HCT116 (cell line): ENCODE measurements at regions not wholly inside any gene's neighbourhood (a gene's known extent, or its start where the extent isn't known, plus 50 kb on each side); places are given as distances from the start of the nearest gene placed in this dataset.

Experiments used
- ATAC-seq: fragments of 200-7000 bp; cut with Tn5 transposase; 2 replicates; pipeline ENCODE4 v1.9.1; 2020; ENCODE audit warnings: mild to moderate bottlenecking, moderate library complexity
- BruUV-seq: library from RNA; stranded (reverse); fragments of 400-500 nt; replicated peaks from 2 replicates; lab custom pipeline; 2021; lab: Mats Ljungman, UMichigan
- CTCF ChIA-PET: fragments of 300-600 bp; sonication (Branson Sonifier 250); formaldehyde crosslinking; loops from one replicate; lab custom pipeline; 2021; ENCODE audit warnings: antibody characterized with exemption; lab: Charles Lee
- POLR2A ChIA-PET: fragments of 300-600, 350-600 bp; sonication (Branson Sonifier 250); formaldehyde crosslinking; loops from one replicate; lab custom pipeline; 2021; ENCODE audit warnings: antibody characterized with exemption; lab: Charles Lee
- RAD21 ChIA-PET, 2 experiments: fragments of 300-600 bp; sonication (Branson Sonifier 250); formaldehyde crosslinking; loops; one replicate each; lab custom pipeline; 2023; ENCODE audit warnings: low total read pairs in 2 of 2; ENCODE audit not compliant: uncharacterized antibody in 2 of 2, unreplicated experiment in 2 of 2, low non-redundant PET in 1 of 2; lab: Charles Lee
- DNase-seq: peaks from one replicate; pipeline ENCODE4 v3.0.0-alpha.2; 2010; ENCODE audit warnings: low read depth, low spot score
- H2AFZ ChIP-seq: fragments of 200-600 bp; shearing (Covaris generic), sonication (generic); 2 replicates; pipeline ENCODE4 v1.6.1; 2017; ENCODE audit warnings: low read depth, mixed run types, mixed read lengths, antibody characterized with exemption, low read length; ENCODE audit not compliant: poor library complexity, severe bottlenecking
- H3K27ac ChIP-seq: 2 replicates; pipeline ENCODE4 v1.5.1; 2012; ENCODE audit warnings: low read depth, low read length
- H3K27me3 ChIP-seq: fragments of 200-600 bp; sonication (generic); 2 replicates; pipeline ENCODE4 v1.6.1; 2016; ENCODE audit warnings: mixed run types, low read length, mixed read lengths; ENCODE audit not compliant: insufficient read depth
- H3K36me3 ChIP-seq, 2 experiments: fragments of 200-500 bp in 1 of 2; fragments of 200-600 bp in 1 of 2; sonication (Bioruptor generic) in 1 of 2; sonication (generic) in 1 of 2; 2 replicates each; pipeline versions ENCODE4 v1.5.1 to v1.6.1; 2014 to 2016; ENCODE audit warnings: low read length in 2 of 2, inconsistent platforms in 1 of 2, mixed read lengths in 1 of 2, mixed run types in 1 of 2; ENCODE audit not compliant: insufficient read depth in 2 of 2, control insufficient read depth in 1 of 2
- H3K4me1 ChIP-seq, 2 experiments: fragments of 200-600 bp in 1 of 2; sonication (generic) in 1 of 2; 2 replicates each; pipeline versions ENCODE4 v1.5.1 to v1.6.1; 2012 to 2017; ENCODE audit warnings: low read length in 2 of 2, inconsistent platforms in 1 of 2, mild to moderate bottlenecking in 1 of 2, mixed read lengths in 1 of 2, mixed run types in 1 of 2, moderate library complexity in 1 of 2; ENCODE audit not compliant: insufficient read depth in 2 of 2, control insufficient read depth in 1 of 2
- H3K4me2 ChIP-seq: fragments of 200-600 bp; sonication (generic); 2 replicates; pipeline ENCODE4 v1.6.1; 2017; ENCODE audit warnings: mixed run types, low read length, mixed read lengths
- H3K4me3 ChIP-seq, 2 experiments: fragments of 200-600 bp in 1 of 2; sonication (generic) in 1 of 2; replicated peaks in 1 of 2; 2 replicates each; pipeline ENCODE4 v1.5.1; 2011 to 2016; ENCODE audit warnings: low read length in 2 of 2, control low read depth in 1 of 2, low read depth in 1 of 2, mild to moderate bottlenecking in 1 of 2, mixed read lengths in 1 of 2, mixed run types in 1 of 2
- H3K79me2 ChIP-seq: fragments of 200-600 bp; sonication (generic); 2 replicates; pipeline ENCODE4 v1.6.1; 2017; ENCODE audit warnings: mild to moderate bottlenecking, mixed run types, low read length, moderate library complexity, mixed read lengths; ENCODE audit not compliant: insufficient read depth
- H3K9ac ChIP-seq: fragments of 200-600 bp; sonication (generic); 2 replicates; pipeline ENCODE4 v1.6.1; 2016; ENCODE audit warnings: low read length, mixed read lengths
- H3K9me2 ChIP-seq: fragments of 200-600 bp; sonication (generic), shearing (Covaris generic); 2 replicates; pipeline ENCODE4 v1.6.1; 2017; ENCODE audit warnings: mixed run types, mild to moderate bottlenecking, moderate library complexity; ENCODE audit not compliant: insufficient read depth
- H3K9me3 ChIP-seq, 2 experiments: fragments of 200-500 bp in 1 of 2; fragments of 200-600 bp in 1 of 2; sonication (Bioruptor generic) in 1 of 2; sonication (generic) in 1 of 2; 2 replicates each; pipeline ENCODE4 v1.6.1; 2014 to 2017; ENCODE audit warnings: low read length in 2 of 2, mixed read lengths in 2 of 2, inconsistent platforms in 1 of 2, low read depth in 1 of 2, mild to moderate bottlenecking in 1 of 2, mixed run types in 1 of 2, moderate library complexity in 1 of 2; ENCODE audit not compliant: control insufficient read depth in 1 of 2, insufficient read depth in 1 of 2
- H4K20me1 ChIP-seq: fragments of 200-600 bp; sonication (generic), shearing (Covaris generic); 2 replicates; pipeline ENCODE4 v1.6.1; 2017; ENCODE audit warnings: mixed run types, mild to moderate bottlenecking, moderate library complexity; ENCODE audit not compliant: insufficient read depth
- CEBPB ChIP-seq: IDR thresholded peaks from 2 replicates; pipeline ENCODE4 v1.6.1; 2012; ENCODE audit warnings: low read depth
- EGR1 ChIP-seq: IDR thresholded peaks from 2 replicates; pipeline ENCODE4 v1.6.1; 2012; ENCODE audit warnings: low read depth
- EZH2phosphoT487 ChIP-seq: fragments of 200-600 bp; IDR thresholded peaks from 2 replicates; pipeline ENCODE4 v1.6.1; 2018; ENCODE audit warnings: antibody characterized with exemption, borderline replicate concordance
- JUND ChIP-seq: IDR thresholded peaks from 2 replicates; pipeline ENCODE4 v1.6.1; 2012
- POLR2AphosphoS5 ChIP-seq: IDR thresholded peaks from 2 replicates; pipeline ENCODE4 v1.6.1; 2011; ENCODE audit warnings: mild to moderate bottlenecking, low read depth, low read length, moderate library complexity
- RAD21 ChIP-seq: IDR thresholded peaks from 2 replicates; pipeline ENCODE4 v1.6.1; 2012; ENCODE audit warnings: low read depth, mild to moderate bottlenecking
- REST ChIP-seq: IDR thresholded peaks from 2 replicates; pipeline ENCODE4 v1.6.1; 2012; ENCODE audit warnings: low read depth
- SRF ChIP-seq: IDR thresholded peaks from 2 replicates; pipeline ENCODE4 v1.6.1; 2012; ENCODE audit warnings: low read depth
- YY1 ChIP-seq: IDR thresholded peaks from 2 replicates; pipeline ENCODE4 v1.6.1; 2011; ENCODE audit warnings: low read length, low read depth, moderate library complexity, mild to moderate bottlenecking; ENCODE audit not compliant: insufficient replicate concordance; ENCODE audit errors: extremely low read depth
- ZBTB33 ChIP-seq: IDR thresholded peaks from 2 replicates; pipeline ENCODE4 v1.6.1; 2011; ENCODE audit warnings: mild to moderate bottlenecking, low read length, moderate library complexity; ENCODE audit not compliant: insufficient replicate concordance; ENCODE audit errors: extremely low read depth
- ZFX ChIP-seq: fragments of 450-650 bp; IDR thresholded peaks from 2 replicates; pipeline ENCODE4 v1.6.1; 2017
- ZNF274 ChIP-seq: fragments of 200-500 bp; sonication (Bioruptor generic); IDR thresholded peaks from 2 replicates; pipeline ENCODE4 v1.6.1; 2014; ENCODE audit warnings: mild to moderate bottlenecking, low read depth, low read length, inconsistent platforms
- intact Hi-C: fragments of 100-400 bp; cut with micrococcal nuclease; formaldehyde crosslinking; loops from 2 replicates; pipeline ENCODE4 v1.10.0; 2022
- TF ChIP-seq, protein P1 (sequence below): IDR thresholded peaks from 2 replicates; pipeline ENCODE4 v1.6.1; 2012
- TF ChIP-seq, protein P2 (sequence below), 3 experiments: fragments of 200-600 bp in 1 of 3; sonication (generic) in 1 of 3; IDR thresholded peaks in 2 of 3; conservative IDR thresholded peaks in 1 of 3; 2 replicates each; pipeline ENCODE4 v1.5.1; 2012 to 2017; ENCODE audit warnings: low read depth in 2 of 3, low read length in 2 of 3, antibody characterized with exemption in 1 of 3, borderline replicate concordance in 1 of 3, control low read depth in 1 of 3, mild to moderate bottlenecking in 1 of 3, mixed read lengths in 1 of 3, mixed run types in 1 of 3, moderate library complexity in 1 of 3; ENCODE audit not compliant: insufficient read depth in 1 of 3
- TF ChIP-seq, protein P3 (sequence below): IDR thresholded peaks from 2 replicates; pipeline ENCODE4 v1.6.1; 2012

GRCh38 chr2:100674666-100675065 lies 111.9 kb downstream of the PDCL3 start (continued):
- TF ChIP-seq REST (no peak), EZH2phosphoT487 (no peak)
- TF ChIP-seq, protein P1, sequence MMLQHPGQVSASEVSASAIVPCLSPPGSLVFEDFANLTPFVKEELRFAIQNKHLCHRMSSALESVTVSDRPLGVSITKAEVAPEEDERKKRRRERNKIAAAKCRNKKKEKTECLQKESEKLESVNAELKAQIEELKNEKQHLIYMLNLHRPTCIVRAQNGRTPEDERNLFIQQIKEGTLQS: no peak

- no peaks in the 10 kb centered on the region for H3K9me2 ChIP-seq
- H3K4me3 ChIP-seq: no peak overlapping the region
- ATAC-seq: no peak
- no peaks in the 10 kb centered on the region for H3K36me3 ChIP-seq
- H3K4me2 ChIP-seq: no peak overlapping the region
- BruUV-seq: no TSS peak
- intact Hi-C loops: no loop called here
- no peaks in the 10 kb centered on the region for H3K27me3 ChIP-seq
- no peak overlapping the region for H3K9ac ChIP-seq
- H2AFZ ChIP-seq: no peak overlapping the region
- ChIA-PET POLR2A (no interaction called here), RAD21 (no interaction called here), CTCF (interaction anchor here (0.7 kb wide), 1 partner anchor 14 kb away, joined by 3 read pairs; no protein-coding TSS in a partner anchor)
- H4K20me1 ChIP-seq: no peaks in the 10 kb centered on the region
- H3K27ac ChIP-seq: no peak overlapping the region
- no peaks in the 10 kb centered on the region for H3K9me3 ChIP-seq
- no peak for DNase-seq
- H3K79me2 ChIP-seq: no peaks in the 10 kb centered on the region
- H3K4me1 ChIP-seq: no peaks in the 10 kb centered on the region
- TF ChIP-seq JUND (no peak), POLR2AphosphoS5 (no peak), EGR1 (no peak), ZFX (no peak), ZBTB33 (no peak), CEBPB (no peak), SRF (no peak), RAD21 (no peak), YY1 (no peak), ZNF274 (no peak)
- TF ChIP-seq, protein P2, sequence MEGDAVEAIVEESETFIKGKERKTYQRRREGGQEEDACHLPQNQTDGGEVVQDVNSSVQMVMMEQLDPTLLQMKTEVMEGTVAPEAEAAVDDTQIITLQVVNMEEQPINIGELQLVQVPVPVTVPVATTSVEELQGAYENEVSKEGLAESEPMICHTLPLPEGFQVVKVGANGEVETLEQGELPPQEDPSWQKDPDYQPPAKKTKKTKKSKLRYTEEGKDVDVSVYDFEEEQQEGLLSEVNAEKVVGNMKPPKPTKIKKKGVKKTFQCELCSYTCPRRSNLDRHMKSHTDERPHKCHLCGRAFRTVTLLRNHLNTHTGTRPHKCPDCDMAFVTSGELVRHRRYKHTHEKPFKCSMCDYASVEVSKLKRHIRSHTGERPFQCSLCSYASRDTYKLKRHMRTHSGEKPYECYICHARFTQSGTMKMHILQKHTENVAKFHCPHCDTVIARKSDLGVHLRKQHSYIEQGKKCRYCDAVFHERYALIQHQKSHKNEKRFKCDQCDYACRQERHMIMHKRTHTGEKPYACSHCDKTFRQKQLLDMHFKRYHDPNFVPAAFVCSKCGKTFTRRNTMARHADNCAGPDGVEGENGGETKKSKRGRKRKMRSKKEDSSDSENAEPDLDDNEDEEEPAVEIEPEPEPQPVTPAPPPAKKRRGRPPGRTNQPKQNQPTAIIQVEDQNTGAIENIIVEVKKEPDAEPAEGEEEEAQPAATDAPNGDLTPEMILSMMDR (IDR thresholded peaks at IDR 0.05 in 2 of 3, conservative IDR thresholded peaks at IDR 0.05 in 1 of 3; ENCODE audit: borderline replicate concordance in 1 of 3, insufficient read depth in 1 of 3, low read depth in 2 of 3, low read length in 2 of 3): no peak
- TF ChIP-seq, protein P3, sequence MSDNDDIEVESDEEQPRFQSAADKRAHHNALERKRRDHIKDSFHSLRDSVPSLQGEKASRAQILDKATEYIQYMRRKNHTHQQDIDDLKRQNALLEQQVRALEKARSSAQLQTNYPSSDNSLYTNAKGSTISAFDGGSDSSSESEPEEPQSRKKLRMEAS: no peak
Measured at GRCh38 chr2:100675373-100675772, 112.6 kb downstream of the PDCL3 start.
